B cell (primary cell): ENCODE measurements at regions not wholly inside any gene's neighbourhood (a gene's known extent, or its start where the extent isn't known, plus 50 kb on each side); places are given as distances from the start of the nearest gene placed in this dataset.
"Not testable (repeated sequence)": the region's sequence is repeated elsewhere in the genome, so short reads cannot be mapped to it uniquely, and the experiment has no call there.

ENCODE experiments used
- EZH2 ChIP-seq: IDR thresholded peaks from 2 replicates; pipeline ENCODE4 v1.6.1; 2012; ENCODE audit warnings: borderline replicate concordance, low read depth, mild to moderate bottlenecking, moderate library complexity, low read length; ENCODE audit not compliant: insufficient read depth, poor library complexity, severe bottlenecking
- TF ChIP-seq, protein P1 (sequence below): fragments of 200-600 bp; IDR thresholded peaks from one replicate; pipeline ENCODE4 v1.8.0; 2022; ENCODE audit warnings: antibody characterized with exemption, mild to moderate bottlenecking

DNA sequence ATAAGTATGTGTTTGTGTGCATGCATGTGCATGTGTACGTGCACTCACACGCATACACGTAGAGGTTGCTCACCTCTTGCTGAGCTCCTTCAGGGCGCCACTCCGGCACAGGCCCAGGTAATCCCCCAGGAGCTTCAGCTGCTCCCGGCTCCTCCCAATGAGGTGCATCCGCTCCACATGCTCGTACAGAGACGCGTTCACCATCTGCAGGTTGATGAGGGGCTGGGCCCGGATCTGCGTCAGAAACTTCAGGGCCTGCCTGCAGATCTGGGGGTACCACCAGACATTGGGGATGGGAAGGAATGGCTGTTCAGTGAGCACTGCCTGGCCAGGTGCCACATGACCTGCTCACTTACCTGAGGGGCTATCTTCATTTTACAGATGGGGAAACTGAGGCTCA lies 127.0 kb downstream of the LRRC37A3 start:
- TF ChIP-seq, protein P1, sequence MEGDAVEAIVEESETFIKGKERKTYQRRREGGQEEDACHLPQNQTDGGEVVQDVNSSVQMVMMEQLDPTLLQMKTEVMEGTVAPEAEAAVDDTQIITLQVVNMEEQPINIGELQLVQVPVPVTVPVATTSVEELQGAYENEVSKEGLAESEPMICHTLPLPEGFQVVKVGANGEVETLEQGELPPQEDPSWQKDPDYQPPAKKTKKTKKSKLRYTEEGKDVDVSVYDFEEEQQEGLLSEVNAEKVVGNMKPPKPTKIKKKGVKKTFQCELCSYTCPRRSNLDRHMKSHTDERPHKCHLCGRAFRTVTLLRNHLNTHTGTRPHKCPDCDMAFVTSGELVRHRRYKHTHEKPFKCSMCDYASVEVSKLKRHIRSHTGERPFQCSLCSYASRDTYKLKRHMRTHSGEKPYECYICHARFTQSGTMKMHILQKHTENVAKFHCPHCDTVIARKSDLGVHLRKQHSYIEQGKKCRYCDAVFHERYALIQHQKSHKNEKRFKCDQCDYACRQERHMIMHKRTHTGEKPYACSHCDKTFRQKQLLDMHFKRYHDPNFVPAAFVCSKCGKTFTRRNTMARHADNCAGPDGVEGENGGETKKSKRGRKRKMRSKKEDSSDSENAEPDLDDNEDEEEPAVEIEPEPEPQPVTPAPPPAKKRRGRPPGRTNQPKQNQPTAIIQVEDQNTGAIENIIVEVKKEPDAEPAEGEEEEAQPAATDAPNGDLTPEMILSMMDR = not testable (repeated sequence)
- TF ChIP-seq EZH2 = not testable (repeated sequence)
